GM12873 (cell line): ENCODE measurements at regions not wholly inside any gene's neighbourhood (a gene's known extent, or its start where the extent isn't known, plus 50 kb on each side); places are given as distances from the start of the nearest gene placed in this dataset.

Experiments used
- CTCF ChIP-seq: IDR thresholded peaks from 2 replicates; pipeline ENCODE4 v1.5.1; 2012; ENCODE audit warnings: low read depth, mild to moderate bottlenecking, moderate library complexity, low read length, control low read depth; ENCODE audit not compliant: insufficient read depth; ENCODE audit errors: missing control alignments

GRCh38 chr18:1593091-1593490, 688.4 kb downstream of the ADCYAP1 start:
- no peak for TF ChIP-seq CTCF

GRCh38 chr18:1595195-1595594, 690.5 kb downstream of the ADCYAP1 start:
- TF ChIP-seq CTCF = no peak

GRCh38 chr18:1599196-1599595, 694.5 kb downstream of the ADCYAP1 start:
- no peak for TF ChIP-seq CTCF

- TF ChIP-seq CTCF = no peak
These were observed 700.1 kb downstream of the ADCYAP1 start for GRCh38 chr18:1604751-1605150.

GRCh38 chr18:1618364-1618763, 713.7 kb downstream of the ADCYAP1 start:
- no peak for TF ChIP-seq CTCF

GRCh38 chr18:1619507-1619906, 714.8 kb downstream of the ADCYAP1 start:
- no peak for TF ChIP-seq CTCF

- no peak for TF ChIP-seq CTCF
These were observed 719.9 kb downstream of the ADCYAP1 start for GRCh38 chr18:1624612-1625011.
